ENCODE measurements at regions not wholly inside any gene's neighbourhood (a gene's known extent, or its start where the extent isn't known, plus 50 kb on each side); places are given as distances from the start of the nearest gene placed in this dataset.
"Not testable (repeated sequence)": the region's sequence is repeated elsewhere in the genome, so short reads cannot be mapped to it uniquely, and the experiment has no call there.

DNA sequence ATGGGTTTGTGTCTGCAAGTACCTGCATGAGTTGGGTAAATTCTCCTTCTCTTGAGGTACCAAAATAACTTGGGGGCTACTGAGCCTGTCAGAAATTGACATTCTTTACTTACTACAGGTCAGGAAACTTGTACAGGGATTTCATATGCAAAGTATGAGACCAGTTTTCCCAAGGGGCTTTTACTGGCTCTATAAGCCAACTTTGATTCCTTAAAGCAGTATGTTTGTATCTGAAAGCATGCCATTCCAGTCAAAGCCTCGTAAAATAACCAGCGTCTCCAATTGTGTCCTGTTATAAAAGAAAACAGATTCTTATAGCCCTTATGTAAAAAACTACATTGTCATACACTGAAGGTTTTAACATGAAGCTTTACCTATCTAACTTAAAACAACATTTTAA, 90.2 kb downstream of the ZNF467 start:
- DNase-seq (ENCODE audit: low read depth) = no peak

DNA sequence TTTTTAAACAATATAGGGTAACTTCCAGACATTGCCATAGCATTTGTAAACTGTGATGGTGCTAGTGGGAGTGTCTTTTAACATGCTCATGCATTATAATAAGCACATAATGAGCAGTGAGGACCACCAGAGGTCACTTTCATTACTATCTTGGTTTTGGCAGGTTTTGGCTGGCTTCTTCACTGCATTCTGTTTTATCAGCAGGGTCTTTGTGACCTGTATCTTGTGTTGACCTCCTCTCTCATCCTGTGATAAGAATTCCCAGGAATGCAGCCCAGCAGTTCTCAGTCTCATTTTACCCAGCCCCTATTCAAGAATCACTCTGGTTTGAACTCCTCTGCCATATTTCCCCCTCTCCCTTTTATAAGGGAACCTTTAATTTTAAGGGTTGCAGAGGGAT, 91.3 kb downstream of the ZNF467 start:
- no peak for DNase-seq (ENCODE audit: low read depth)

DNA sequence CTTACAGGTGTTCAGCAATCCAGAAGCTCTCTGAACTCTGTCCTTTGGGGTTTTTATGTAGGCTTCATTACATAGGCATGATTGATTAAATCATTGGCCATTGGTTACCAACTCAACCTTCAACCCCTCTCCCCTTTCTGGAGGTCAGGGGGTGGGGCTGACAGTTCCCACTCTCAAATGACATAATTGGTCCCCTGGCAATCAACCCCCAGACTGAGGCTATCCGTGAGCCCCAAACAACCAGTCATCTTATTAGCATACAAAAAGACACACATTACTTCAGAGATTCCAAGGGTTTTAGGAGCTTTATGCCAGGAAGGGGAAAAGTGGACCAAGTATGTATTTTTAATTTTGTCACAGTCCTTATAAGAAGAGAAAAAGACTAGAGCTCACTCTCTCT, 92.1 kb downstream of the ZNF467 start:
- no peak for DNase-seq (ENCODE audit: low read depth)

DNA sequence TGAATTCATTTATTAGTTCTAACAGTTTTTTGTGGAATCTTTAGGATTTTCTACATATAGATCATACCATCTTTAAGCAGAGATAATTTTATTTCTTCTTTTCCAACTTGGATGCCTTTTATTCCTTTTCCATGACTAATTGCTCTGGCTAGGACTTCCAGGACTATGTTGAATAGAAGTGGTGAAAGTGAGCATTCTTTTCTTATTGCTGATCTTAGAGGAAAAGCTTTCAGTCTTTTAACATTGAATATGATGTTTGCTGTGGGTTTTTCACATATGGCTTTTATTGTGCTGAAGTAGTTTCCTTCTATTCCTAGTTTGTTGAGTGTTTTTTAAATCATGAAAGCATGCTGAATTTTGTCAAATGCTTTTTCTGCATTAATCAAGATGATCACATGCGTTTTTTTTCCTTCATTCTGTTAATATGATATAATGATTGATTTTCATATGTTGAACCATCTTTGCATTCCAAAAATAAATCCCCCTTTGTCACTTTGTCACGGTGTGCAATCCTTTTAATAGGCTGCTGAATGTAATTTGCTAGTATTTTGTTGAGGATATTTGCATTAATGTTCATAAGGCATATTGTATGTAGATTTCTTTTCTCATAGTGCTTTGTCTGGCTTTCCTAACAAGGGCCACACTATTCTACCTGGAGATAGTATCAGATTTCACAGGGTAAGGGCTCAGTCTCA, 92.9 kb downstream of the ZNF467 start:
- DNase-seq (ENCODE audit: low read depth) = no peak

DNA sequence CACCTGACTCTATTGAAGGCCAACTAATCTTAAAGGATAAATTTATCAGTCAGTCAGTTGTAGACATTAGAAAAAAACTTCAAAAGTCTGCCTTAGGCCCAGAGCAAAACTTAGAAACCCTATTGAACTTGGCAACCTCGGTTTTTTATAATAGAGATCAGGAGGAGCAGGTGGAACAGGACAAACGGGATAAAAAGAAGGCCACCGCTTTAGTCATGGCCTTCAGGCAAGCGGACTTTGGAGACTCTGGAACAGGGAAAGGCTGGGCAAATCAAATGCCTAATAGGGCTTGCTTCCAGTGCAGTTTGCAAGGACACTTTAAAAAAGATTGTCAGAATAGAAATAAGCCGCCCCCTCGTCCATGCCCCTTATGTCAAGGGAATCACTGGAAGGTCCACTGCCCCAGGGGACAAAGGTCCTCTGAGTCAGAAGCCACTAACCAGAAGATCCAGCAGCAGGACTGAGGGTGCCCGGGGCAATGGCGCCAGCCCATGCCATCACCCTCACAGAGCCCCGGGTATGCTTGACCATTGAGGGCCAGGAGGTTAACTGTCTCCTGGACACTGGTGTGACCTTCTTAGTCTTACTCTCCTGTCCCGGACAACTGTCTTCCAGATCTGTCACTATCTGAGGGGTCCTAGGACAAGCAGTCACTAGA, 98.5 kb downstream of the ZNF467 start:
- not testable (repeated sequence) for DNase-seq (ENCODE audit: low read depth)

DNA sequence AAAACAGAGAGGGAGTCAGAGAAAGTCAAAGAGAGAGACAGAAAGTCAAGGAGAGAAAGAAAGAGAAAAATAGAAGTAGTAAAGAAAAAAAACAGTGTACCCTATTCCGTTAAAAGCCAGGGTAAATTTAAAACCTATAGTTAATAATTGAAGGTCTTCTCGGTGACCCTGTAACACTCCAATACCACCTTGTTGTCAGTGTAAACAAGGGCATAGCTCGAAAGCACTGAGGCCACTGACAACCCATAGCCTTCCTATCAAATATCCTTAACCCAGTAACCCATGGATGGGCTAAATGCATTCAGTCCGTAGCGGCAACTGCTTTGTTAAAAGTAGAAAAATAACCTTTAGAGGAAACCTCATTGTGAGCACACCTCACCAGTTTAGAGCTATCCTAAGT, 100.4 kb downstream of the ZNF467 start:
- DNase-seq (ENCODE audit: low read depth) = no peak

DNA sequence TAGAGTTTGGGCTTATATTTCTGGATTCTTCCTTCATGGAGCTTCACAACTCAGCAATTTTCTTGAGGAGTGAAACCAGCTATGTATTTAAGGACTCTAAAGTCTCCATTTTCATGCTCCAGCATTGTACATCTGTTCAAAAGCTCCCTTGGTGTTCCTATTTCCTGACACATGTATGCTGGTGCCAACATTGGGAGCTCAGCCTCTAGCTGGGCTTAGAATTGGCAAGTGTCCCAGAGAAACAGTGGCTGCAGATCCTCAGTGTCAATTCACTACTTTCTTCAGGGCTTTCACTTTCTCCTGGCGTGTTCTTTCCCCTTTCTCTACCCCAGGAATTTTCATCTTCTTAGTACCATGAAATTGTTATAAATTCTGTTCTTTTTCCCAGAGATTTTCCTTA, 103.1 kb downstream of the ZNF467 start:
- no peak for DNase-seq (ENCODE audit: low read depth)

DNA sequence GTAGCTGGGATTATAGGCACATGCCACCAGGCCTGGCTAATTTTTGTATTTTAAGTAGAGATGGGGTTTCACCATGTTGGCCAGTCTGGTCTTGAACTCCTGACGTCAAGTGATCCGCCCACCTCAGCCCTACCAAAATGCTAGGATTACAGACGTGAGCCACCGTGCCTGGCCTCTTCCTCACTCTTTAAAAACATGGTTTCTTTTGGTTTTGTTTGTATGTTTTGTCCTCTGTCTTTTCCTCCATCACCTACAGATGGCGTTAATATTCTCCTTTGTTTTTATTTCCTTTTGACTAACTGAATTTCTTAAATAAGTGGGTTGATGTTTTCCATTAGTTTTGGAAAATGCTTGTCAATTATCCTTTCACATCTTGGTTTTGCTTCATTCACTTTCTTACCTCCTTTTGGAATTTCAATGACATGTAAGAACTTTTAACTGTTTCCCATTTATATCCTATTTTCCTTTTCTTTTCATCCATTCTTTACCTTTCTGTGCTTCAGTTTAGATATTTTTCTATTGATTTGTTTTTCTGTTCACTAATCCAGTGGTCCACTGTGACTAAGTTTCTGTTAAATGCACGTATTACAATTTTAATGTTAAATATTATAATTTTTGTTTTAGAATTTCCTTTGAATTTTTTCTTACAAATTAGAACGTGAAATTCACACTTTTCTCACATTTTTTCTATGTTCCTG, 104.1 kb downstream of the ZNF467 start:
- DNase-seq (ENCODE audit: low read depth) = no peak

DNA sequence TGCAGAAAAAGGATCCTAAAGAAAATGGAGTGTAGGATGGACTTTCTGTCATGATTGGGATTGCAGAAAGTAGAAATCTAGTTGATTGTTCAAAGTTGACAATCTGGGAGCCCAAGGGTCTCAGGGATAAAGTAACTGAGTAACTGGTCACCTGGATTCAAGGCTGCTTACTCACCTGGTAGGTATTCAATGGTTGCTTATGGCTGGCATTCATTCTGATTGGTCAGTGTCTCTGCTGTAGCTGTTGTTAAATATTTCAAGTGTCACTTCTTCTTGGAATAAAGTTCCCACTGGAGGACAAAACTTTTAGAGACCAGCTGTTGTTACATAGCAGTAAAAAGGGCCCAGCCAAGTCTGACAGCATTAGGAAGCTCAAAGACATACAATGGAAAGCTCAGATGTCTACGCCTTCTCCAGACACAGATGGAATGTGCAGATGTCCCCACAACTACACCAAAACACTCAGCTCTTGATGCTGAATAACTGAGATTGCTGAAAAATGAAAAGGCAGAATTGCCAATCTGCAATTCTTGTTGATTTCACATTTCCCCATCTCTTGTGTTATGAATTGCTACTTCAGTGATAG, 106.9 kb downstream of the ZNF467 start:
- DNase-seq (ENCODE audit: low read depth) = no peak

DNA sequence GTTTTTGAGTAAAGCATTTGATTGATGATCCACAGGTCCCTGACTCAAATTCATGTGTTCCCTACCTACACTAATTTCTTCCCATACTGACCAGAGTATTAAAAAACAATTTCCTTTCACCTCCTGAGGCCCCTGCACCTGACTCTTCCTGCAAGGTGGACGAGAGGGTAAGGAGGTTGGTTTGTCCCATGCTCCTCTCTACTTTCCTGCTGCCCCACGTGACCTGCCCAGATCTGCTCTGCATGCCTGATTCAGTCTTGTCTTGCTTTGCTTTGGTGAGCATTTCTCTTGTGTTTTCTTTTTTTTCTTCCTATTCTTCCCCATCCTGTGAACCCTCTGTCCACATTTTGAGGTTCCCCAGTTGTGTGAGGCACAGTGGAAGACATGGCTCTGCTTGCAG, 107.8 kb downstream of the ZNF467 start:
- not testable (repeated sequence) for DNase-seq (ENCODE audit: low read depth)

DNA sequence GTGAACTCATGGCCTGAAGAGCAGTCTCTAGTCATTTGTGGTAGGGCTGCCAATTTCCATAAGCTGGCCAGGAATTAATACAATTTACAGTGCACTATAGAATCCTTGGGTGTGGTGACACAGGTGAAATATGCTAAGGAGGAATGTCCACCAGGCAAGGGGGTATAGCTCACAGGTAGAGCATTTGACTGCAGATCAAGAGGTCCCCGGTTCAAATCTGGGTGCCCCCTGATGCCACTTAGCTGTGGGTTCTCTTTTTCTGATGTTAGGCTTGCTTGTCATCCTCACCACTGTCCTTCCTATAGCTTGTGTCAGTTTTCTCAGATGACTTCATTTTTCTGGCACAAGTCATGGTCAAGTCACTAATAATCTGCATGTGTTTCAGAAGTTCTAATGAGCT, 108.7 kb downstream of the ZNF467 start:
- DNase-seq (ENCODE audit: low read depth) = no peak

DNA sequence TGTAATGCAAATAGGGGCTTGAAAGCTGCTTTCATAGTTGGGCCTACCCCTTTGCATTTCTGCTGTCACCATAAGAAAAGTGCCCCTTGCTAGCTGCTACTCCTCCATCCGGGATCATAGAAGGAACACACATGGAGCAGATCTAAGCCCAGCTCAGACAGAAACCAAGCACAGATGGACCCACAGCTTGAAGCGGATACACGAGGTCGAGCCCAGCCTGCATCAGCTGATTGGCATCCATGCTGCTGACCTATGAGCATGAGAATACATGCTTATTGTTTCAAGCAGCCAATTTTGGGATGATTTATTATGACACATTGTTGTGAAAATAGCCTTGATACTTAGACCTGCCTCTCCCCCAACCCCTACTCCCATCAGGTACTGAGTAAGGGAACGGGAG, 109.2 kb downstream of the ZNF467 start:
- no peak for DNase-seq (ENCODE audit: low read depth)

DNA sequence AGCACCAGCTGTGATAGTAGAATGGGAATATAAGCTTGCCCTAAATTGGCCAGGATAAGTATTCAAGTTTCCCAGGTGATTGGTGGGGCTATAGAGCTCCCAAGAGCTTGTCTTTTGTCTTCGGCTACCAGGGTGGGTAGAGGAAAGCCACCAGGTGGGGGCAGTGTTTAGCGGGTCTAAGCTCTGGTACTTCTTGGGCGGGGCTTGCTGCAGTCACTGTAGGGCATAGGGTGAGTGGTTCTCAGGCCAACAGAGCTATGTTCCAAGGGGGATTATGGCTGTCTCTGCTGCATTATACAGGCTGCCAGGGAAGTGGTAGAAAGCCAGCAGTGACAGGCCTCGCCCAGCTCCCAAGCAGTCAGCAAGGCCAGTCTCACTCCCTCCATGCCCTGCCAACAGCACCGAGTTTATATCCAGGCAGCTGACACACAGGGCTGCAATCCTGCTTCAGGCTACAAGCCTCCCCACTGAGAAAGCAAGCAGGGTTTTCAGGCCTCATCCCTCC, 110.7 kb downstream of the ZNF467 start:
- no peak for DNase-seq (ENCODE audit: low read depth)

DNA sequence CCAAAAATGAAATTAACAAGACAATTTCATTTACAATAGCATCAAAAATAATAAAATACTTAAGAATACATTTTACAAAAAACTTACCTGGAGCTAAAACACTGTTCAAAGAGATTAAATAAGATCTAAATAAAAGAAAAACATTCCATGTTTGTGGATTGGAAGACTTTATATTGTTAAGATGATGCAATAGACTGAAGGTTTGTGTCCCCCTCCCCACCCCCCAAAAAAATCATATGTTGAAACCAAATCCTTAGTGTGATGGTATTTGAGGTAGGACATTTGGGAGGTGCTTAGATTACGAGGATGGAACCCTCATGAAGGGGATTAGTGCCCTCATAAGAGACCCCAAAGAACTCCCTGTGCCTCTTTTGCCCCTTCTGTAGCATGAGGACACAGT, 117.6 kb downstream of the ZNF467 start:
- DNase-seq (ENCODE audit: low read depth) = no peak

DNA sequence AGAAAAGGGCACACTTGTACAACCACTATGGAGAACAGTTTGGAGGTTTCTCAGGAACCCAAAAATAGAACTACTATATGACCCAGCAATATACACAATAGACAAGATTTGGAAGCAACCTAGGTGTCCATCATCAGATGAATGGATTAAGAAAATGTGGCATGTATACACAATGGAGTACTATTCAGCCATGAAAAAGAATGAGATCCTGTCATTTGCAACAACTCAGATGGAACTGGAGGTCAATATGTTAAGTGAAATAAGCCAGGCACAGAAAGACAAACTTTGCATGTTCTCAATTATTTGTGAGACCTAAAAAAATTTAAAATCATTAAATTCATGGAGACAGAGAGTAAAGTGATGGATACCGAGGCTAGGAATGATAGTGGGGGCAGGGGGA, 118.8 kb downstream of the ZNF467 start:
- DNase-seq (ENCODE audit: low read depth) = no peak

DNA sequence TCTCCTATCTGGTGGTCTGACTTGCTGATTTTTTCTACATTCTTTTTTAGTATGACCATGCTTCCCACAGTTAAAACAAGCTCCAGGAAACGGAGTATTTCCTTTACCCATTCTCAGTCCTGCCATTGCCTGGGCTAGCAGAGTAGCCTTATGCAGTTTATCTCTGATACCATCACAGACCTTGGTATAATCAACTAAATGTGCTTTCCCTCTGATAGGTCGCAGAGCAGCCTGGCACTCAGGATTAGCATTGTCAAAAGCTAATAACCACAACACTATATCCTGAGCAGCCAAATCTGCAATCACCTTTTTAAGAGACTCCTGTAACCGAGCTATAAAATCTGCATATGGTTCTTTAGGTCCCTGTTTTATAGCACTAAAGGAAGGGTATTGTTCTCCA, 123.2 kb downstream of the ZNF467 start:
- DNase-seq (ENCODE audit: low read depth) = not testable (repeated sequence)

DNA sequence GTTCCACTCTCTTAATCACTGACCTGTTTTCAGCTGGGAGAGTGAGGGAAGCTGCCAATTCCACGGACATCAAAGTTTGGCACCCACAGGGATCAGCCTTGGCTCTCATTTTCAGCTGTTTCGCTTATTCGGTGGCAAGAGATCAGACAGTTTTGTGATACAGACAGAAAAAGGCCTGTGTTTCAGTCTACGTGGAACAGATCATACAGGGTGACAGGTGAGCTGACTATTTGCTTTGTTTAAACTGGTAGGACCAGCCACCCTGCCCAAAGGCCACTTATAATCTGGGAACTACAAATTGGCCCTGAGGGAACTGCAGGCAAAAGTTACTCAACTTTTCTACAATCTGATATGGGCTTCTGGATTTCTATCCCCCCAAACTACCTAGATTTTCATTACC, 128.6 kb downstream of the ZNF467 start:
- no peak for DNase-seq (ENCODE audit: low read depth)

DNA sequence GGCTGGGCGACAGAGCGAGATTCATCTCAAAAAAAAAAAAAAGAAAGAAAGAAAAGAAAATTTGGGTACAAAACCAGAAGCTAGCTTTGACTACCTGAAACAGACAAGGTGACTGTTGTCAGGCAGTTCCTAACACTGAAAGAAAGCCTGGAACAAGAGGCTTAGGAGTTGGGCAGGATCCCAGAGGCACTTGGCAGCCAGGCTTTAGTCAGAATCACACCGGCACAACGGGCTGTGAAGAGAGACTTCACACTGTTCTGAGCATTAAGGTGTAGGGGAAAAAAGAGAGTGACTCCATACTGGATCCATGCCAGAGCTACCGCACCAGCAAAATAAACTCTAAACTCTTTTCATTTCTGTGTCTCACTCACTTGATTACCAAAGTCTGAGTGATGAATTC, 130.8 kb downstream of the ZNF467 start:
- DNase-seq (ENCODE audit: low read depth) = no peak

DNA sequence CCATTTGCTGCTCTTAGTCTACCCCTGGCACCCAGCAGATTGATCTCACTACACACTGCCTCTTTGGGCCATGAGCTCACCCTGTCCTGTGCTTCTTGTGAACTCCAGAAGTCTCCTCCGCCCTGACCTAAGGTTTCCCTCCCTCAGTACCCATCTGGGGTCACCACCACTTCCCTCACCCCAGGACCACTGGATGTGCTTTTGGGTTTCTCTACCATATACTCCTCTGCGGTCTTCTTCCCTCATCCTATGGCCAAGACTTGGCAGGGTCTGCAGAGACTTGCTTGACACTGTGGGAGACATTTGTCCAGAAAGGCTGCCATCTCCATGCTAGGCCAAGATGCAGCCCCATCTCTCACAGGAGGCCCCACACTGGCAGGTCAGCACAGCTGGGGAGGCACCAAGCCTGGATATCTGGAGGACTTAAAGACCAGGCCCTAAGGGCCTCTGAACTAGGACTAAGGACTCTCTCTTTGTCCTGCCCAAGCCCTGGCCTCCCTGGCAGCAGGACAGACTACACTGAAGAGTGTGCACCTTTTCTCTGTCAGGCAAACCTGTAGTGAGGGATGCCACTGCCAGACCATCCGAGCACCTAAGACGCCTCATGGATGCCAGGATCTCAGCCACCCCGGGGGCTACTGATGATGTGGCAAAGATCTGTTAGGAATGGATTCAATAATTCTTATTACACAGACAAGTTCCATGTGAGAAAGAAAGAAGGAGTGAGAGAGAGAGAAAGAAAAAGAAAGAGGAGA, 134.6 kb downstream of the ZNF467 start:
- no peak for DNase-seq (ENCODE audit: low read depth)

DNA sequence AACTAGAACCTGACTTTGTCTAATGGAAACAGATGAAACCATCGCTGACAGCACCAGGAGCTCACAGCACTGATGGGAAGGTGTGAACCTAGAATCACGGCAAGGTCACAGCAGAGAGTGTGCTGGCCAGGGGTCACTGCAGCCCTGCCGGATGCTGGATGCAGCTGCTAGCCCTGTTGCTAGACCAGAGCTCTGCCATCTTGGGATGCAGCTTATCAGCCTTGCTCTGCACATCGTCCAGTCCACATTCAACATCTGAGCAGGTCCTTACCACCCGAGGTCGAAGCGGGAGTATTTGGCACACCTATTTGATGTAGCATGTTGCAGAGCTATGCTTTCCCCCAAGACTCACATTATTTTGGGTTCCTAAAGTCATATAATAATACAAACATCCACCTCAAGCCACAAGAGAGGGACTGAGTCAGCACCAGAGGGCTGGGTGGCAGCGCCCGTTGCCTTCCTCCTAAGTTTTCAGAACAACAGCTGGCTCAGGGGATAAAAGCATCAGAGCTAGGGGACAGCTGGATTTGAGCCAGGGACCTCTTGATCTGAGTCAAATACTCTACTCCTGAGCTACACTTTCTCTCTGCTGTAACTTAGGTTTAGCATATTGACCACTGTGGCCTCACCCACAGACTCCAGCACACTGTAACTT, 135.3 kb downstream of the ZNF467 start:
- no peak for DNase-seq (ENCODE audit: low read depth)

DNA sequence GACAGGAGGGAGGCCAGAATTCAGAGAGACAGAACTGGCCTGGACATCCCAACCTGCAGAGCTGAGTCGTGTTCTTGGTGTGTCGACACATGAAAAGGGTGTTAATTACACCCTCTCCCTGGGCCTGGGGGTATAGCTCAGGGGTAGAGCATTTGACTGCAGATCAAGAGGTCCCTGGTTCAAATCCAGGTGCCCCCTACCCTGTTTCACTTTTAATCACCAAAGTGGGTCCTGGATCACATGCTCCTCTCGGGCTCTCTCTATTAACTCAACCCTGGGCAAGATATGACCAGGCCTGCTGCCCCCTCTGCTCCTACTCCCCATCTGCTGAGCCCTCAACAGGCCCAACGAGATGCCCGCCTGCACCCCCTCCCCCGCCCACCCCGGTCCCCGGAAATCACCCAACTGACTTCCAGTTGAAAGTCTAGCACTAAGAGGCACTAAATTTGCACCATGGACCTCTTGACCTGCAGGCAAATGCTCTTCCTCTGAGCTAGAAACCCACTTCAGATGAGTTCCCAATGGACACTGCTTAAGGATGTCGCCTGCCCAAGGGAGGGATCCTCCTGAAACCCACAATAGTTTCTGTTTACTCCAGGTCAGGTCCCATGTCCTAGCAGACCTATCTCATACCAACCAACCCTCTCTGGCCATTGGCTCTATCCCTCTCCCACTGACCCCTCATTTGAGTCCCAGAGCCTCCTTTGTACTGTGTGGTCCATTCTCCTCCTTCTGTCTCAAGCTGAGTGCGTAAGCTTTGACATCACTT, 137.6 kb downstream of the ZNF467 start:
- DNase-seq (ENCODE audit: low read depth) = no peak

All from HS-5 (cell line).